CD4-positive, alpha-beta memory T cell (primary cell): ENCODE measurements at regions not wholly inside any gene's neighbourhood (a gene's known extent, or its start where the extent isn't known, plus 50 kb on each side); places are given as distances from the start of the nearest gene placed in this dataset.

Experiments used
- CTCF ChIA-PET: fragments of 350-600 bp; sonication (Branson Sonifier 250); formaldehyde crosslinking; loops from one replicate; lab custom pipeline; 2021; ENCODE audit warnings: inconsistent platforms; ENCODE audit not compliant: partially characterized antibody; lab: Charles Lee
- POLR2A ChIA-PET: fragments of 350-600 bp; sonication (Branson Sonifier 250); formaldehyde crosslinking; loops from one replicate; lab custom pipeline; 2021; ENCODE audit not compliant: partially characterized antibody; lab: Charles Lee
- DNase-seq, 5 donors: peaks; one replicate each; pipeline versions ENCODE4 v3.0.0 to v3.0.0-alpha.2; 2020 to 2022; ENCODE audit warnings: mixed read lengths in 1 of 5
- H3K27ac ChIP-seq: one replicate; pipeline ENCODE4 v1.7.0; 2013; ENCODE audit warnings: low read depth, low read length
- H3K27me3 ChIP-seq: 2 replicates; pipeline ENCODE4 v1.7.0; 2013; ENCODE audit warnings: mild to moderate bottlenecking, low read length, moderate library complexity; ENCODE audit not compliant: insufficient read depth
- H3K36me3 ChIP-seq: 2 replicates; pipeline ENCODE4 v1.7.0; 2013; ENCODE audit warnings: mild to moderate bottlenecking, low read length, moderate library complexity; ENCODE audit not compliant: insufficient read depth
- H3K4me1 ChIP-seq: 2 replicates; pipeline ENCODE4 v1.7.0; 2013; ENCODE audit warnings: mild to moderate bottlenecking, low read length, moderate library complexity; ENCODE audit not compliant: insufficient read depth
- H3K4me3 ChIP-seq, 2 donors: one replicate each; pipeline ENCODE4 v1.7.0; 2013; ENCODE audit warnings: low read length in 2 of 2, mild to moderate bottlenecking in 1 of 2
- H3K9me3 ChIP-seq, 2 donors: one replicate each; pipeline ENCODE4 v1.7.0; 2013; ENCODE audit warnings: low read length in 2 of 2, control low read depth in 1 of 2; ENCODE audit not compliant: control insufficient read depth in 1 of 2
- H3K27ac Mint-ChIP-seq, 7 donors: one replicate each; pipeline ENCODE4 v1.8.0; 2020 to 2021; ENCODE audit warnings: mixed read lengths in 7 of 7, mild to moderate bottlenecking in 6 of 7, inconsistent platforms in 3 of 7, moderate library complexity in 3 of 7
- H3K27me3 Mint-ChIP-seq, 2 donors: one replicate each; pipeline ENCODE4 v1.8.0; 2020 to 2021; ENCODE audit warnings: mixed read lengths in 2 of 2
- H3K36me3 Mint-ChIP-seq, 2 donors: one replicate each; pipeline ENCODE4 v1.8.0; 2020 to 2021; ENCODE audit warnings: mixed read lengths in 2 of 2, inconsistent platforms in 1 of 2, mild to moderate bottlenecking in 1 of 2
- H3K4me1 Mint-ChIP-seq, 4 donors: one replicate each; pipeline ENCODE4 v1.8.0; 2020 to 2021; ENCODE audit warnings: mixed read lengths in 4 of 4, mild to moderate bottlenecking in 1 of 4
- H3K4me3 Mint-ChIP-seq, 8 donors: one replicate each; pipeline ENCODE4 v1.8.0; 2020 to 2021; ENCODE audit warnings: mixed read lengths in 8 of 8, mild to moderate bottlenecking in 7 of 8, moderate library complexity in 6 of 8, inconsistent platforms in 3 of 8
- H3K9me3 Mint-ChIP-seq, 8 donors: one replicate each; pipeline ENCODE4 v1.8.0; 2020 to 2021; ENCODE audit warnings: mixed read lengths in 8 of 8, mild to moderate bottlenecking in 5 of 8, inconsistent platforms in 3 of 8, moderate library complexity in 1 of 8
- intact Hi-C: fragments of 100-400 bp; cut with micrococcal nuclease; formaldehyde crosslinking; loops from one replicate; pipeline ENCODE4 v1.15.1; 2023

- no peaks in the 10 kb centered on the region for H3K4me1 Mint-ChIP-seq
- Histone ChIP-seq H3K36me3 (no peaks in the 10 kb centered on the region), H3K4me3 (no peak overlapping the region), H3K27me3 (no peaks in the 10 kb centered on the region), H3K4me1 (no peaks in the 10 kb centered on the region), H3K27ac (no peak overlapping the region), H3K9me3 (no peaks in the 10 kb centered on the region)
- intact Hi-C loops = no loop called here
- H3K27ac Mint-ChIP-seq = no peak overlapping the region
- ChIA-PET POLR2A (no interaction called here), CTCF (no interaction called here)
- no peak for DNase-seq
- no peak overlapping the region for H3K4me3 Mint-ChIP-seq
- no peaks in the 10 kb centered on the region for H3K27me3 Mint-ChIP-seq
- H3K9me3 Mint-ChIP-seq = peaks cover 0 to 7% (median under 1%) of the 10 kb centered on the region in 8 donors
- no peaks in the 10 kb centered on the region for H3K36me3 Mint-ChIP-seq
These were observed 223.2 kb downstream of the FSCB start for GRCh38 chr14:44283836-44284235.

DNA sequence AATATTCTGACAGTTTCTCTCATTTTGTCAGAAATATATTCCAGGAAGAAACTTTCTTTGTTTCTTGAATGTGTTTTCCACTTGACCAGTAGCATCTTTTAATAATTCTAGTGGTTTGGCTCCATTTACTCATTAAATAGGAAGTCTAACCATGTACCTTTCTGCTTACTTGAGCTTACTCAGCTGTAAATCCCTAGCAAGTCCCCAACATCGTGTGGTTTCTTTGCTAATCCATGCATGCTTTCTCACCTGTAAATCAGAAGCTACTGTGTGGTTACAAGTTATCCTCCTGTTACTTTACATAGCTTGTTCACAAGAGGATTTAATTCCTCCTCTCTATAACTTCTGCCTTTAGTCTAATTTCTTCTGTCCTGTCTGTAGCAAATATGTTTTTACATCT is 227.7 kb downstream of the FSCB start:
- H3K36me3 Mint-ChIP-seq = no peaks in the 10 kb centered on the region
- H3K4me1 Mint-ChIP-seq = no peaks in the 10 kb centered on the region
- DNase-seq = no peak

DNA sequence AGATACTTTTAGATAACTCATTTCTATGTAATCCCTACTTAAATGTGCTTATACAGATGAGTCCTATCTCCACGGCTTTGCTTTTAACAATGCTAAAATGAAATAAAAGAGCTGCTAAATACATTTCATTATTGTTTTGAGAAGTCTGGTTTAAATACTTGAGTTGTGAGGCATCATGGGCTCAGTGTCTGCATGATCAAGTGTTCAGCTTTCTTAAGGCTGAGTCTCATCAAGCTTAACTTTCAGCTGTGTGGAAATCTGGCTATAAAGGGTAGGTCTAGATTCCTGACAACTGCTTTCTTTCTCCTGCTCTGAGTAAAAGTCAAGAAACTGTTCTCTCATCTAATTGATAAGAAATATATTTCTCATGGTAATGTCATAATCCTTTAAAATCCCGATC is 235.4 kb downstream of the FSCB start:
- Histone ChIP-seq H3K4me1 (no peaks in the 10 kb centered on the region), H3K4me3 (no peak overlapping the region), H3K36me3 (no peaks in the 10 kb centered on the region), H3K9me3 (no peaks in the 10 kb centered on the region), H3K27ac (no peak overlapping the region), H3K27me3 (no peaks in the 10 kb centered on the region)
- no peaks in the 10 kb centered on the region for H3K36me3 Mint-ChIP-seq
- no peak overlapping the region for H3K4me3 Mint-ChIP-seq
- H3K9me3 Mint-ChIP-seq = peaks cover 3 to 12% (median 5%) of the 10 kb centered on the region in 8 donors
- ChIA-PET POLR2A (no interaction called here), CTCF (no interaction called here)
- no peaks in the 10 kb centered on the region for H3K4me1 Mint-ChIP-seq
- intact Hi-C loops = no loop called here
- no peaks in the 10 kb centered on the region for H3K27me3 Mint-ChIP-seq
- H3K27ac Mint-ChIP-seq = no peak overlapping the region
- DNase-seq = no peak

More for the DNA sequence above, 227.7 kb downstream of the FSCB start:
- Mint-ChIP-seq H3K9me3 (peaks cover 0 to 5% (median 0%) of the 10 kb centered on the region in 8 donors), H3K27ac (no peak overlapping the region), H3K4me3 (no peak overlapping the region), H3K27me3 (no peaks in the 10 kb centered on the region)
- H3K4me1 ChIP-seq = no peaks in the 10 kb centered on the region
- H3K27me3 ChIP-seq = no peaks in the 10 kb centered on the region
- H3K27ac ChIP-seq = no peak overlapping the region
- no peaks in the 10 kb centered on the region for H3K9me3 ChIP-seq
- ChIA-PET CTCF (no interaction called here), POLR2A (no interaction called here)
- H3K36me3 ChIP-seq = no peaks in the 10 kb centered on the region
- intact Hi-C loops = no loop called here
- no peak overlapping the region for H3K4me3 ChIP-seq

DNA sequence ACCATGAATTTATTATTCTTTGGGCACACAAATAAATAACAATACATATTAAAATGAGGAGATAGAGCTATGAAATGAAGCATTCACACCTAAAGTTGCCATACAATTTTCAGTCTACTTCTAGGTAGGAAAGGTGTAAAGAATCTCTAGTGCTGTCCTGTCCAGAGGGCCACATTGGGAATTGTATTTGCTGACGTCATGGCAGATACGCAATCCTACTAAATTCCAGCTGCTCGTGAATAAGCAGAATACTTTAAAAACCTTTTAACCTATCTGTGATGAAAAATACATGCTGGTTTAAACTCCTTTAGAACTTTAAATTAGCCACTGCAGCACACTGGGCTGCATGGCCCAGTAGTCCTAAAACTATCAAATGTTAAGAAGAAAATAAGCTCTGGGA is 236.1 kb downstream of the FSCB start:
- no peaks in the 10 kb centered on the region for H3K36me3 ChIP-seq
- H3K27me3 ChIP-seq = no peaks in the 10 kb centered on the region
- H3K27ac Mint-ChIP-seq = no peak overlapping the region
- H3K4me3 Mint-ChIP-seq = no peak overlapping the region
- intact Hi-C loops = no loop called here
- no peak overlapping the region for H3K27ac ChIP-seq
- peaks cover 5 to 12% (median 8%) of the 10 kb centered on the region in 8 donors for H3K9me3 Mint-ChIP-seq
- CTCF ChIA-PET = no interaction called here
- POLR2A ChIA-PET = no interaction called here
- H3K9me3 ChIP-seq = no peaks in the 10 kb centered on the region
- no peaks in the 10 kb centered on the region for H3K27me3 Mint-ChIP-seq
- DNase-seq = no peak
- no peaks in the 10 kb centered on the region for H3K36me3 Mint-ChIP-seq
- H3K4me1 ChIP-seq = no peaks in the 10 kb centered on the region
- no peak overlapping the region for H3K4me3 ChIP-seq
- no peaks in the 10 kb centered on the region for H3K4me1 Mint-ChIP-seq

- DNase-seq = no peak
- H3K9me3 ChIP-seq = peaks cover 0 to 4% of the 10 kb centered on the region in 2 donors
- H3K9me3 Mint-ChIP-seq = peaks cover 9 to 38% (median 21%) of the 10 kb centered on the region in 8 donors
- H3K4me3 ChIP-seq = no peak overlapping the region
- no peaks in the 10 kb centered on the region for H3K27me3 ChIP-seq
- no peak overlapping the region for H3K4me3 Mint-ChIP-seq
- ChIA-PET POLR2A (no interaction called here), CTCF (no interaction called here)
- no peaks in the 10 kb centered on the region for H3K27me3 Mint-ChIP-seq
- intact Hi-C loops = no loop called here
- H3K36me3 ChIP-seq = no peaks in the 10 kb centered on the region
- H3K4me1 ChIP-seq = no peaks in the 10 kb centered on the region
- no peak overlapping the region for H3K27ac ChIP-seq
- no peak overlapping the region for H3K27ac Mint-ChIP-seq
- H3K36me3 Mint-ChIP-seq = no peaks in the 10 kb centered on the region
- no peaks in the 10 kb centered on the region for H3K4me1 Mint-ChIP-seq
These were observed 241.8 kb downstream of the FSCB start for GRCh38 chr14:44265246-44265645.

- H3K27ac Mint-ChIP-seq = no peak overlapping the region
- no peaks in the 10 kb centered on the region for H3K27me3 Mint-ChIP-seq
- Histone ChIP-seq H3K36me3 (no peaks in the 10 kb centered on the region), H3K4me1 (no peaks in the 10 kb centered on the region), H3K4me3 (no peak overlapping the region), H3K27ac (no peak overlapping the region), H3K27me3 (no peaks in the 10 kb centered on the region), H3K9me3 (no peaks in the 10 kb centered on the region)
- no peaks in the 10 kb centered on the region for H3K4me1 Mint-ChIP-seq
- DNase-seq = no peak
- POLR2A ChIA-PET = no interaction called here
- intact Hi-C loops = no loop called here
- peaks cover 0 to 23% (median 9%) of the 10 kb centered on the region in 8 donors for H3K9me3 Mint-ChIP-seq
- CTCF ChIA-PET = no interaction called here
- H3K36me3 Mint-ChIP-seq = no peaks in the 10 kb centered on the region
- H3K4me3 Mint-ChIP-seq = no peak overlapping the region
These were observed 291.4 kb downstream of the FSCB start for GRCh38 chr14:44215660-44216059.

DNA sequence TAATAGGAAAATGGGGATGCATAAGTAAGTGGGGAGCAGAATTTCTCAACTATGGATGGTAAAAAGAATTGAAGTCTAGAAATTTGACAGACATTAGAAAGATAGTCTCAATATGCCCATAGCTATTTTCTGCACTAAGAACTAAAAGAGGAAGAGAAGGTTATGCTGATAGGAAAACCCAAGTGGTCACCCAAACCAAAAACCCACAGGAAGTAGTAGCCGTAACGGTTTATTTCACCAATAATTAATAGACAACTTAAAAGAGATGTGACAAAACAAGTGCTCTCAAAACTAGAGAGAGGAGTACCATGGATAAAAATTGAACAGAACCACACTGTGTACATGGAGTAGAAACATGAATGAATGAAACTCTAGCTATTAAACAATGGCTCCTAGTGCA is 295.4 kb downstream of the FSCB start:
- POLR2A ChIA-PET = no interaction called here
- DNase-seq = no peak
- no peaks in the 10 kb centered on the region for H3K9me3 ChIP-seq
- no peaks in the 10 kb centered on the region for H3K36me3 ChIP-seq
- H3K27ac ChIP-seq = no peak overlapping the region
- H3K27me3 Mint-ChIP-seq = no peaks in the 10 kb centered on the region
- H3K36me3 Mint-ChIP-seq = no peaks in the 10 kb centered on the region
- no peaks in the 10 kb centered on the region for H3K4me1 Mint-ChIP-seq
- no peaks in the 10 kb centered on the region for H3K27me3 ChIP-seq
- intact Hi-C loops = no loop called here
- no peak overlapping the region for H3K4me3 Mint-ChIP-seq
- CTCF ChIA-PET = no interaction called here
- H3K9me3 Mint-ChIP-seq = peaks cover 0 to 20% (median 10%) of the 10 kb centered on the region in 8 donors
- H3K4me1 ChIP-seq = no peaks in the 10 kb centered on the region
- H3K27ac Mint-ChIP-seq = no peak overlapping the region
- H3K4me3 ChIP-seq = no peak overlapping the region
